ENCODE measurements at regions not wholly inside any gene's neighbourhood (a gene's known extent, or its start where the extent isn't known, plus 50 kb on each side); places are given as distances from the start of the nearest gene placed in this dataset.

DNA sequence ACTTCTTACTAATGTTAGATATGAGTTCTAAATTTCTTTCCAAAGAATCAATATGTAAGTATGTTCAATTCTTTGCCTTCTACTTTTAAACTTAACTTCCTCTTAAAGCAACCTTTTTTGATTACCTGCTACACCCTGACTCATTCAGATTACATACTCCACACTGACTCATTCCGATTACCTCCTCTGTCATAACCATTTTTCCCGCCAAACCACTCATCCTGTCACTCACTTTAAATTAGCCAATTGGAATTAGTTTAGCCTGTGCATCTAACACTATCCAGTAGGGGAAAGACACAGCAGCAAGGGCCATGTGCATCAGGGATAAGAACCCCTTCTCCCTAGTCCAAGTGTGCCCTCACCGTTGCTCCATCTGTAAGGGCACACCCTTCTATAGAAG lies 815.5 kb downstream of the BRINP3 start:
- Mint-ChIP-seq H3K27me3 (no peaks in the 10 kb centered on the region), H3K4me1 (ENCODE audit: low read depth) (no peaks in the 10 kb centered on the region), H3K27ac (no peak overlapping the region), H3K9me3 (ENCODE audit: low read depth) (no peaks in the 10 kb centered on the region), H3K36me3 (ENCODE audit: insufficient read depth) (no peaks in the 10 kb centered on the region), H3K4me3 (ENCODE audit: low read depth) (no peak overlapping the region)
- DNase-seq (ENCODE audit: low spot score, unreplicated experiment) = no peak
- TF ChIP-seq CTCF (IDR thresholded peaks at IDR 0.05; ENCODE audit: unreplicated experiment) = no peak

DNA sequence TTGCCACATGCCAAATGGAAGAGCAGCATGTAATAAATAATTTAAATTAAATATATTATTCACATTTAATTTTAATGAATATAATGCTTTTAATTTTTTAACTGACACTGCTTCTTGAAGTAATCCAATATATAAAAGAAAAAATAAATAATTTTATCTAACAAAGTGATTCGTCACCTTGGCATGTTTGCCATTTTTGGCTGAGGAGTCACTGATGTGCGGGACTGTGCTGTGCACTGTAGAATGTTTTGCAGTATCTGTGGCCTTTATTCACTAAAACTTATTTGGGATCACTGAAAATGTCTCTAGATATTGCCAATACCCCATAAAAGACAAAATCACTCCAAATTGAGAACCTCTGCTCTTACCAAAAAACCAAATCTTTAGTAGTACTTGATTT lies 807.8 kb downstream of the BRINP3 start:
- no peaks in the 10 kb centered on the region for H3K27me3 Mint-ChIP-seq
- no peak overlapping the region for H3K4me3 Mint-ChIP-seq (ENCODE audit: low read depth)
- no peak for TF ChIP-seq CTCF (IDR thresholded peaks at IDR 0.05; ENCODE audit: unreplicated experiment)
- H3K27ac Mint-ChIP-seq = no peak overlapping the region
- no peaks in the 10 kb centered on the region for H3K4me1 Mint-ChIP-seq (ENCODE audit: low read depth)
- H3K9me3 Mint-ChIP-seq (ENCODE audit: low read depth) = peaks cover 7% of the 10 kb centered on the region
- no peak for DNase-seq (ENCODE audit: low spot score, unreplicated experiment)
- no peaks in the 10 kb centered on the region for H3K36me3 Mint-ChIP-seq (ENCODE audit: insufficient read depth)

- TF ChIP-seq CTCF (IDR thresholded peaks at IDR 0.05; ENCODE audit: unreplicated experiment) = no peak
- Mint-ChIP-seq H3K36me3 (ENCODE audit: insufficient read depth) (no peaks in the 10 kb centered on the region), H3K27me3 (no peaks in the 10 kb centered on the region), H3K4me3 (ENCODE audit: low read depth) (no peak overlapping the region), H3K27ac (no peak overlapping the region), H3K9me3 (ENCODE audit: low read depth) (peaks cover 7% of the 10 kb centered on the region), H3K4me1 (ENCODE audit: low read depth) (peaks cover 2% of the 10 kb centered on the region)
- no peak for DNase-seq (ENCODE audit: low spot score, unreplicated experiment)
These were observed 804.4 kb downstream of the BRINP3 start for GRCh38 chr1:189673217-189673616.

DNA sequence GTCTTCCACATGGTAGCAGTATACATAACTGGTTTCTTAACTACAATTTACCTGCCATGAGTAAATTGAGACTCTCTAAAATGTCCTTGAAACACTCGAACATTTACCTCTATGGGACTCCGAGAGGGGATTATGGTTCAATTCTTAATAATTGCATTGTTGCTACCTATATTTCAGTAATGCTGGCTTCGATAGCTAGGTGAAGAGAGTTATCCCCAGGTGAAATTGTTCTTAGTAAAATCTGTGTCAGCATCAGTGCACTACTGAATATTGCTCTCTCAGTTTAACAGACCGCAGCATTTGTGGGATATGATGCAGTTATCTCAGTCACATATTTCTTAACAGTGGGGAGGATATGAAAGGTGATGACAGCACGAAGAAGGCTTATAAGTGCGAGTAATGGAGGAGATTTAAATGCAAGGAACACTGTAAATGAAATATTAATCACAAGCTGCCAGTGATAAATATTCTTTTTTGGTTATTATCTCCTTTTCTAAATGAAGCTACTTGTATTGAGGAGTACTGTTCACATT lies 801.9 kb downstream of the BRINP3 start:
- Mint-ChIP-seq H3K27ac (no peak overlapping the region), H3K4me3 (ENCODE audit: low read depth) (no peak overlapping the region), H3K27me3 (no peaks in the 10 kb centered on the region), H3K4me1 (ENCODE audit: low read depth) (peaks cover 8% of the 10 kb centered on the region), H3K36me3 (ENCODE audit: insufficient read depth) (no peaks in the 10 kb centered on the region), H3K9me3 (ENCODE audit: low read depth) (peaks cover 3% of the 10 kb centered on the region)
- DNase-seq (ENCODE audit: low spot score, unreplicated experiment) = no peak
- TF ChIP-seq CTCF (IDR thresholded peaks at IDR 0.05; ENCODE audit: unreplicated experiment) = no peak

DNA sequence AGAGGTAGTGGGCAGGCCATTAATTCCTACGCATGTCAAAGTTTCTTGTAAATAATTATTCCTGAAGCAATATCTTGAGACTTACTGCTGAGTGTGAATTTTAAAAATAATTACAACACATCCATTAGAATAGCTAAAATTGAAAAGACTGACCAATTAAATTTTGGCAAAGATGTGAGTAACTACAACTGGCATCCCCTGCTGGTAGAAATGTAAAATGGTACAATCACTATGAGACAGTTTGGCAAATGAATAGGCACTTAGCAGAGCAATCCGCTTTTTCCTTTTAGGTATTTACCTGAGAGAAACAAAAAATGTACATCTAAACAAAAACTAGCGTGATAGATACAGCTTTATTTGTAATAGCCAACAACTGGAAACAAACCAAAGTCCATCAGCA lies 798.9 kb downstream of the BRINP3 start:
- H3K4me1 Mint-ChIP-seq (ENCODE audit: low read depth) = peaks cover 24% of the 10 kb centered on the region
- H3K9me3 Mint-ChIP-seq (ENCODE audit: low read depth) = peaks cover 3% of the 10 kb centered on the region
- no peak overlapping the region for H3K27ac Mint-ChIP-seq
- DNase-seq (ENCODE audit: low spot score, unreplicated experiment) = no peak
- no peaks in the 10 kb centered on the region for H3K36me3 Mint-ChIP-seq (ENCODE audit: insufficient read depth)
- H3K27me3 Mint-ChIP-seq = no peaks in the 10 kb centered on the region
- no peak overlapping the region for H3K4me3 Mint-ChIP-seq (ENCODE audit: low read depth)
- no peak for TF ChIP-seq CTCF (IDR thresholded peaks at IDR 0.05; ENCODE audit: unreplicated experiment)

Measured in progenitor cell of endocrine pancreas (in vitro differentiated cells).